LNCaP clone FGC (cell line): ENCODE measurements at regions not wholly inside any gene's neighbourhood (a gene's known extent, or its start where the extent isn't known, plus 50 kb on each side); places are given as distances from the start of the nearest gene placed in this dataset.

Experiments used
- DNase-seq: peaks from one replicate; pipeline ENCODE4 v3.0.0-alpha.2; 2011; ENCODE audit warnings: low read depth
- H3K4me3 ChIP-seq: 2 replicates; pipeline ENCODE4 v1.5.1; 2011; ENCODE audit warnings: mild to moderate bottlenecking, low read depth, low read length, control low read depth
- TF ChIP-seq, protein P1 (sequence below): IDR thresholded peaks from 2 replicates; pipeline ENCODE4 v1.5.1; 2012; ENCODE audit warnings: mild to moderate bottlenecking; ENCODE audit not compliant: control insufficient read depth, insufficient read depth; ENCODE audit errors: extremely low read depth

DNA sequence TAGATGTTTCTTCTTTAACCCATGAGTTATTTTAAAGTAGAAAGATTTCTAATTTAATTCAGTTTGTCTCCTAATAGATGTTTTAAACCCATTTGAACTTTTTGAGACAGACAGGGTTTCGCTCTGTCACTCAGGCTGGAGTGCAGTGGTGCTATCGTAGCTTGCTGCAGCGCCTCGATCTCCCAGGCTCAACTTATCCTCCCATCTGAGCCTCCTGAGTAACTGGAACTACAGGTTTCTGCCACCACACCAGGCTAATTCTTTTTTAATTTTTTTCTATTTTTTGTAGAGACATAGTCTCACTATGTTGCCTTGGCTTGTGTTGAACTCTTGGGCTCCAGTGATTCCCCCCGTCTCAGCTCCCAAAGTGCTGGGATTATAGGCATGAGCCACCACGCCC, 53.0 kb upstream of the RAB18 start:
- no peak for DNase-seq
- TF ChIP-seq, protein P1, sequence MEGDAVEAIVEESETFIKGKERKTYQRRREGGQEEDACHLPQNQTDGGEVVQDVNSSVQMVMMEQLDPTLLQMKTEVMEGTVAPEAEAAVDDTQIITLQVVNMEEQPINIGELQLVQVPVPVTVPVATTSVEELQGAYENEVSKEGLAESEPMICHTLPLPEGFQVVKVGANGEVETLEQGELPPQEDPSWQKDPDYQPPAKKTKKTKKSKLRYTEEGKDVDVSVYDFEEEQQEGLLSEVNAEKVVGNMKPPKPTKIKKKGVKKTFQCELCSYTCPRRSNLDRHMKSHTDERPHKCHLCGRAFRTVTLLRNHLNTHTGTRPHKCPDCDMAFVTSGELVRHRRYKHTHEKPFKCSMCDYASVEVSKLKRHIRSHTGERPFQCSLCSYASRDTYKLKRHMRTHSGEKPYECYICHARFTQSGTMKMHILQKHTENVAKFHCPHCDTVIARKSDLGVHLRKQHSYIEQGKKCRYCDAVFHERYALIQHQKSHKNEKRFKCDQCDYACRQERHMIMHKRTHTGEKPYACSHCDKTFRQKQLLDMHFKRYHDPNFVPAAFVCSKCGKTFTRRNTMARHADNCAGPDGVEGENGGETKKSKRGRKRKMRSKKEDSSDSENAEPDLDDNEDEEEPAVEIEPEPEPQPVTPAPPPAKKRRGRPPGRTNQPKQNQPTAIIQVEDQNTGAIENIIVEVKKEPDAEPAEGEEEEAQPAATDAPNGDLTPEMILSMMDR, result no peak
- H3K4me3 ChIP-seq, result no peak overlapping the region

DNA sequence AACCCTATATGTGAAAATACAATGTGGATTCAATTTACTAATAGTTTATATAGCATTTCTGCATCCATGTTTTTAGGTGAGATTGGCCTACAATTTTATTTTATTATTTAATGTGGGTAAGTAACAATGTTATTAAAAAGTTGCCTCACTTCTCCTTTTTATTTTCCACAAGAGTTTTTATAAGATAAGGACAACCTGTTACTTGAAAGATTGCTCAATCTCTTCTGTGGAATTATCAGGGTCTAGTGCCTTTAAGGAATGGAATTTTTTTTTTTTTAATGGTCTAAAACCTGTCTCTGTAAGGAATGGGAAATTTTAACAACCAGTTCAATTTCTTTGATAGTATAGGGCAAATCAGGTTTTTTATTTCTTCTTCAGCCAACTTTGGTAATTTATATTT, 53.9 kb upstream of the RAB18 start:
- DNase-seq, result no peak
- TF ChIP-seq, protein P1, result no peak
- H3K4me3 ChIP-seq, result no peak overlapping the region

GRCh38 chr10:27449571-27449970, 54.5 kb upstream of the RAB18 start:
- no peak overlapping the region for H3K4me3 ChIP-seq
- peak; percentile 56 for DNase-seq
- TF ChIP-seq, protein P1, result no peak

- no peak overlapping the region for H3K4me3 ChIP-seq
- no peak for DNase-seq
- TF ChIP-seq, protein P1, result no peak
Observed at GRCh38 chr10:27448921-27449320, 55.2 kb upstream of the RAB18 start.

DNA sequence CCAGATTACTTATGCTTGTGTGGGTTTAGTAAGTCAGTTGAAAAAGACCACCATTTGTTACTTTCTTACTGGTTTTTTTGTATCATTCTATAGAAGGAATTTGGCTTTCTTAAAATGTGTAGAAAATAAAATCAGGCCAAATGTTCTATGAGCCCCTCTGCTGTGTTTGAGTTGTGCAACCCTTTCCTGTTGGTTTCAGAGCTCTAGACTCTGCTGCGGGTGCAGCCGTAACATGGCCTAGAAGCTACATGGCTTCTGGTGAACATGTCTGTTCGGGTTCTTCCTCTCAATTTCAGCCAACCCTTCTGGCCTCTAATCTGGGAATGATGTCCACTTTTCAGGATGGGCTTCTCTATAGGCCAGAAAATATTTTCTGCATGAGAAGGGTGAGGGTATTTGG, 56.6 kb upstream of the RAB18 start:
- no peak overlapping the region for H3K4me3 ChIP-seq
- TF ChIP-seq, protein P1, result no peak
- DNase-seq, result no peak

- H3K4me3 ChIP-seq, result no peak overlapping the region
- TF ChIP-seq, protein P1, result peak; percentile 46
- DNase-seq, result peak; percentile 34
Observed at GRCh38 chr10:27446091-27446918, 57.8 kb upstream of the RAB18 start.

- TF ChIP-seq, protein P1, result no peak
- DNase-seq, result no peak
- H3K4me3 ChIP-seq, result no peak overlapping the region
Observed at GRCh38 chr10:27445070-27445469, 59.0 kb upstream of the RAB18 start.
